Stimulated activated CD4-positive, alpha-beta T cell treated with anti-CD3 and anti-CD28 coated beads, Interleukin-15, amount 100 ng/mL, for 24 hours (primary cell): ENCODE measurements at regions not wholly inside any gene's neighbourhood (a gene's known extent, or its start where the extent isn't known, plus 50 kb on each side); places are given as distances from the start of the nearest gene placed in this dataset.
"Not testable (repeated sequence)": the region's sequence is repeated elsewhere in the genome, so short reads cannot be mapped to it uniquely, and the experiment has no call there.

Source experiments
- DNase-seq: peaks from one replicate; pipeline ENCODE4 v3.0.0-alpha.2; 2020

DNA sequence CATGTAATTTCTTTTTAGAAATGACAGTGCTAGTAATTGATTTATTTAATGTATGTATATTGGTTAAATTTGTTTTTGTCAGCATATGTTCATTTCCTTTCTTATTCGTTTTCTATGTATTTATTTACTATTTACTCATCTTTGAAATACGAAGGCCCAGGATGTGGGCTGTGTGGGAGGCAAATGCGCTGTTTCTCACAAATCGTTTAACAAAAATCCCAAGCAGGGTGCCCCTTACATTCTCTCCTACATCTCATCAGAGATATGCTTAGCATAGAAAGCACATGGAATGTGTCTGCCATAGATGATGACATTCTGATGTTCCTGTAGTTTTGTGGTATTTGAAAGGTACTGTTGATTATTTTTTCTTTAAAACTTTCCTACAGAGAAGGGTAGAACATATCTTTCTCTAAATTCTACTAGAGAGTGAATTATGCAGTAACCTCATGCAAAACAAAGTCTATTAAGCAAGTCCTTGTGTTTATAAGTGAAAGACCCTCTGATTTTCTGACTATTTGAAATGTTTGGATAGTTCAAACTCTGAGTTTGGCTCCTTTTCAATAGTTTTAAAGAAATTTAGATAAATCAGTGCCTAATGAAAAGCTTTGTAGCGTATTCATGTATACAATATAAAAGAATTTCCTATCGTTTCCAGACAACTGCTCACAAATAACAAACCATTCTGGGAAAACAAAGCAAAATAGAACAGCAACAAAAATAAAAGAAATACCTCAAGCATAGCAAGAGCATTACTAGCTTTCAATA, 111.1 kb upstream of the VGLL3 start:
- DNase-seq: no peak

DNA sequence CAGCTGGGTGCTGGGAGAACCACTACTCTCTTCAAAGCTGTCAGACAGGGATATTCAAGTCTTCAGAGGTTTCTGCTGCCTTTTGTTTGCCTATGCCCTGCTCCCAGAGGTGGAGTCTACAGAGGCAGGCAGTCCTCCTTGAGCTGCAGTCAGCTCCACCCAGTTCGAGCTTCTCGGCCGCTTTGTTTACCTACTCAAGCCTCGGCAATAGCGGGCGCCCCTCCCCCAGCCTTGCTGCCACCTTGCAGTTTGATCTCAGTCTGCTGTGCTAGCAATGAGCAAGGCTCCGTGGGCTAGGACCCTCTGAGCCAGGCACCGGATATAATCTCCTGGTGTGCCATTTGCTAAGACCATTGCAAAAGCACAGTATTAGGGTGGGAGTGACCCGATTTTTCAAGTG, 106.8 kb upstream of the VGLL3 start:
- DNase-seq: not testable (repeated sequence)

DNA sequence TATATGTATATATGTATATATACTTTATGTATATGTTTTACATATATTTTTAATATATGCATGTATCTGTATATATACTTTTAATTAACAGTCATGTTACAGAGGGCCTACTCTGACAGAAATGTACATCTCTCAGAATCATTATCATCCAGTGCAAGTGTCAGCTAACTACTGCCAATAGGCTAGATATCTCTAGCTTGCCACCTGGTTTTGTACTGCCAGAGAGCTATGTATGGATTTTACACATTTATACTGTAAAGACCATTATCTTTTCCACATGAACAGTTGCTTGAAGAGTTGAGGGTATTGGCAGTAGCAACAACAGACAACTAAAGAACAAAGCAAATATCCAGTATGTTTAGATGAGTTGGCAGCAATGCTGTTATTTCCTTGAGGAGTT, 99.7 kb upstream of the VGLL3 start:
- no peak for DNase-seq

DNA sequence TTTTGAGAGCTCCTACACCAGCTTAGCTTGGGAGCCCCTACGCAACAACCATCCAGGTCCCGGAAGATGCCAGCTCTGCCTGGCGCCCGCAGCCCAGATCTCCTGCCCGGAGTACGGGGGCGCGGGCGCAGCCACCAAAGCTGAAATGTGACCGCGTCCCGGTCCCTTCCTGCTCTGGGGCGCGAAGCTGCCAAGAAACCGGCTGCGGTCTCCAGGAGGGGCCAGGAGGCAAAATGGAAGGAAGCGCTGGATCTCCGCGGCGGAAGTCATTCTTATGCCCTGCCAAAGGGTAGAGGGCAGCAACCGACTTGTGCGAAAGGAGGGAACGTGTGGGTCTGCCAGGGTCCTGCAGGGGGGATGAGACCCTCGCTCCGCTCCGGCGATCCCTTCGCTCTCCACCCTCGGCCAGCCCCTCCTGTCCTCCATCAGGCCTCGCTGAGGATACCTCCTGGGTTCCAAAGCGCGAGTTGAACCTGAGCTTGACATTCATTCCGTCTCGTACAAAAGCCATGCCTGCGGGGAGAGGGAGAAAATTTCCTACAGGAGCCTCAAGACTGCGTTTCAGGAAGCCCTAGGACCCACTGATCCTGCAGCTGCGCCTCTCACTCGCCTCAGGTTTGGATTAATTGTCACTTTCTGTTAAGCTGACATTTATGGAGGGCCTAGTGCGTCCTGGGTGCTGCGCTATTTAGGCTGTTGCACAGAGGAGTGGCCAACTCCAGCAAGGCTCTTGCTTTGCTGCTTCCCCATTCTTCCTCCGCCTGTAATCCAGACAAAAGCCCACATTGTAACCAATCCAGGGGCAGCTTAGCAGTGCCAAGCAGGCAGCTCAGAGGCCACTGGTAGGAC, 98.3 kb upstream of the VGLL3 start:
- peak; percentile 15 for DNase-seq

DNA sequence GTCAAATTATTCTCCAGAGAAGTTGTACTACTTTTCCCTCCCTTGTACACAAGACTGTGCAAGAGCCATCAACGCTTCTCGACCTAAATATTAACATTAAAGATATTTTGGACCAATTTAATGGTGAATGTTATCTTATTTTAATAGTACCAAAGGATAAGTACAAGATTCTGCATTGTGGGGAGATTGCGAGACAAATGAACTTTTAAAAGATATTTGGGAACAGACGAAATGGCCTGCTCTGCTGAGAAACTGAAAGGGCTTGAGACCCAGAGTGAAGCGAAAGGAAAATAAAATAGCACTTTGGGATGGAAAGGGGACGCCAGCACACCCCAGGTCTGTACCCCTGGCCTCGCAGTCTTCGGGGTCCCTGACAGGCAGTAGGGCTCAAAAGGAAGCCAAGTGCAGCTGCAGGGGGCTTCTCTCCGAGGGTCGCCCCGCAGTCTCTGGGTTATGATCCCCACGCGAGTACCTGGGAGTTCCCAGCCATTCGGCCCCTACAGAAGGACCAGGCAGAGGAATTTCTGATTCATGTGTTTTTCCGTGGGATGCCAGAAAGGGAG, 97.6 kb upstream of the VGLL3 start:
- no peak for DNase-seq

DNA sequence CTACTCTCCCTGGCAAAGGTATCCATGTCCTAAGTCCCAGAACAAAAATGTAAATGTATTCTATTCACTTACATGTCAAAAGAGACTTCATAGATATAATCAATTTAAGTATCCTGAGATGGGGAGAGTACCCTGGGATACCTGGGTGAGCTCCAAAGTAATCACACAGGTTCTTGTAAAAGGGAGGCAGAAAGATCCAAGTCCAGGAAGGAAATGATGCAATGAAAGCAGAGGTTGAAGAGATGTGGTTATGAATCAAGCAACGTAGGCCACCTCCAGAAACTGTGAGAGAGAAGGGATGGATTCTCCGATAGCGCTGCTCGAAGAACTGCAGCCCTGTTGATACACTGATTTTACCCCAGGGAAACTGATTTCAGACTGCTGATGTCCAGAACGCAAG, 93.9 kb upstream of the VGLL3 start:
- no peak for DNase-seq

DNA sequence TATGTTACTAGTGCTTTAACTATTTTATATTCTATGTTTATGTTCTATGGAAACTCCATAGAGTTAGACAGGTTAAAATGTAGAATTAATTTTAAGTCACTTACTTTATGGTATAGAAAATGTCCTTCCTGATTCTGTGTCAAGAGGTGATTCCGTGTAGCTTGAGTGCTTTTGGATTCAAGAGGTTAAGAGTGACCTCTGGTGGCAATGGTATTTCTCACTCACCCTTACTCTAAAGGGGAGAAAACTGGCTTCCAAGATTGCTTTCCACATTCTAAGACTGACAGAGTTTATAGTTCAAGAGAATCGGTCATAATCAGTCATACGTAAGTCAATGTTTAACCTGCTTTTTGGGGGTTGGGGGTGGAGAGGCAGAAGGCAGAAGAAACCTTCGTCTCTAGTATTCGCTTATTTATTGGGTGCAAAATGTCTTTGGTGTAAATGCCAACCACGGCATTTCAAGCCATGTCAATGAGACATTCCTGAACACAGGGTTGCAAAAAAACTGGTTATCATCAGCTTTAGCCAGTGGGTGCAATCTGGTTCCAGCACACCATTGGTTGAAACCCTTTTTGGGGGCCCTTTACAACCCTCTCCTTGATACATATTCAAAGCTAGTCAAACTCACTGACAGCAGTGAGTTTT, 92.0 kb upstream of the VGLL3 start:
- DNase-seq: no peak

DNA sequence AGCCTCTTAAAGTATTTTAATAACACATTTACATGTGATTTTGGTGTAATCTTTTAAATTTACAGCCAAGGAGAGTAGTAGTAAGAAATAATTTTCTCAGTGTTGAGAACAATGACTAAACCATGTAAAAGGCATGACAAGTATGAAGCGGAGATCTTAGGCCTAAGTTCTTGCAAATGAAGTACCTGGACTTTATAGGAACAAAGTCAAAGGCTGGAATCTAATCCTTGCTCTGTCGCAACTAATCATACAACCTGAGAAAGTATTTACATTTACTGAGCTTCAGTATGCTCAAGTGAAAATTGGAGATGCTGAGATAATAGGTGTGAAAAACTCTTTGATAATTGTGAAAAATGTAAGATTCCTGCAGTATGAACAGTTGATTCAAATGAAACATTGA, 86.4 kb upstream of the VGLL3 start:
- DNase-seq: no peak

DNA sequence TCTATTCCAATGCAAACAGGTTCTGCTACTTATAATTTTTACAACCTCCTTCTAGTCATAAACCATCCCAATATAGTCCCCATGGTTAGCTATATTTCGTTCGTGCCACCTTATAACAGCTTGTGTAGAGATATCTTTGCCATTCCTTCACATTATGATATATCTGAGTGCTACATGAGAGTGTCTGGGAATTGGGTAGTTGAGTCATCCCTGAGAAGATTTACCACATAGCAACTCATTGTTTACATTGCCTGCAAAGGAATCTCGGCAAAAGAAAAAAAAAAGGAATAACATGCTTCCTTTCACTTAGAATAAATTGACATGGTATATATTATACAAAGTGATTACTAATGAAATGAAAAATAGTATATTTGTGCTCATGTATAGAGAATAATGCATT, 86.0 kb upstream of the VGLL3 start:
- DNase-seq: no peak

DNA sequence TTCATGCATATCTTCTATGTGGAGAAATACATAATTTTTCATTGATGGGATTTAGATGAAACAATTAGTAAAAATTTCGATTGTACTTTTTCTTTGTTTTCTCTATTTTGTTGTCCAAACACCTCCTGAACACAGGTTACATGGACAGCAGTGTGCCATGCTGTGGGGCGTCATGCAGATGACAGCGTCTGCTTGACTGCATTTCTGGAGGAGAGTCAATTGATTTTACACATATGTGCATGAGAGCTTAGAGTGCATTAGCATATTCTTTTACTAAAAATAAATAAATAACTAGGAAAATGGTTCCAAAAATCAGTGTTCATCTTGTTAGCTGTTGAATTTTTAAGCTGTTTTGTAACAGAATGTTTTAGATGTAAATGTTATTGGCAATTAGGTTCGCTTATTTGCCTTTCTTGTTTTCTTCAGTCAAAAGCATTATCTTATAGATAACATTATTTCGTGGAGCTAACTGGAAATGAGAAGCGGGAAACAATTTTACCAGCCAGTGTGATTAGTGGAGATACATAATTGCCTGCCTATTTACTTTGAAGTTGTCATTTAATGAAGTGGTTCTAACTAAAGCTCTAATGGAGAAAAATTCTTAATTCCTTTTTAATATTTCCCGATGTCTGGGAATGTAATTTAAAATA, 82.7 kb upstream of the VGLL3 start:
- DNase-seq: no peak

DNA sequence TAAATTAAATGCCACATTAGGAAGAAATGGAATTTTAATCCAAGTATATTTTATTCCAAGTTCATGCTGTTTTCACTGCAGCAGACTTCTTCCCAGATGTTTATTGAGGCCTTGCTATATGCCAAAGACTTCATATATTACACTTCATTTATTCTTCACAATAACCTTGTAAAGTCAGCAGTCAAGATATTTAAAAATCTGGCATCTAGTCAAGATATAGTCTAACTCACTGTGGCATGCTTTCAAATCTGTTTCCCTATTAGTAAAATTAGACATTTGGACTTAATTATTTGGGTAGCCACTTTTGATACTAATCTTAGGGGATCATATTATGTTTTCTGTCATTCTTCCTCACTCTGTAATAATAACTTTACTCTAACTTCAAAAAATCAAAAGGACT, 81.5 kb upstream of the VGLL3 start:
- no peak for DNase-seq

DNA sequence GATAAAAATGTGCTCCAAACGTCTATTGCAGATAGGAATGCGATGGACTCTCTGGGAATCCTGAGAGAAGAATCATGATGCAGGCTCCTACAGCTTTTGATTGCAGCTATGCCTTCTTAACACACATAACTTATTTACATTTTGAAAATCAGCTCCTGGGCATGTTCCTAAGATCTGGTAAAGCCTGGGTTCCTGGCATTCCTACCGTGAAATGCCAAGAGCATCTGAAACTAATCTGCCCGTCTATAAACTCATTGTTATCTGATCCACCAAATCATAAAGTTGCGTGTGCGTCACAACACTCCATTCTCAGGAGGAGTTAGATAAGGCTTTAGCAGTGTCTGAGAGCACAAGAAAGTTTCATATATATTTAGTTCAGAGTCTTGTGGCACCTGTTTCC, 79.0 kb upstream of the VGLL3 start:
- no peak for DNase-seq

DNA sequence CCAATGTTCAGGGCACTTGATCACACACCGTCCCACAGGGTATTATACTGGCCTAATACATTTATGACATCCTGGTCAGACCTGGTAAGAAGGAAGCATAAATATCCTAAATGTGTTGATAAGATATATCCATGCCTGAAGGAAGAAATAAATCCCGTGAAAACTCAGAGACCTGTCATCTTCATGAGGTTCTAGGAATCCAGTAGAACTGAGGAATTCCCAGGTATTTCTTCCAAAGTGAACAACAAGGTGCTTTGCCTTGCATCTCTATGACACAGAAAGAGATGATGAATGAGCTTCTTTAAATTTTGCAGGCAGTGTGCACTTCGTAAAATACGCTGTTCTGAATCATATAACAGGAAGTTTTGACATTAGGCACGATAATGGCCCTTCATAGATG, 78.1 kb upstream of the VGLL3 start:
- no peak for DNase-seq

DNA sequence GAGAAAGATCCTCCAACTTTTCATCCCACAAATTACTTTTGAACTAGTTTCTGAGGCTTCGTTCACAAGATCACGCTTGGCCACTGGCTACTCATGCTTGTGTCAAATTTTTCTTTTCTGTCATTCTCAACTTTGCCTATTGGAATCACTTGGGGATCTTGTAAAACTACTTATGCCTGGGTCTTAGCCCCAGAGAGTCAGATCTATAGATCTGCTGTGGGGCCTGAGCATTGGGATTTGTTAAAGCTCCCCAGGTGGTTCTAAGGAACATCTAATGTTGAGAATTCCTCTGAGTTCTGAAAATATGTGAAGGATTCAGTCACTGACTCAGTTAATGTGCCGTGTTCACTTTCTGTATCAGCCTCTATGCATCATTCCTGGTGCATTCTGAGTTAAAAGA, 71.7 kb upstream of the VGLL3 start:
- no peak for DNase-seq

DNA sequence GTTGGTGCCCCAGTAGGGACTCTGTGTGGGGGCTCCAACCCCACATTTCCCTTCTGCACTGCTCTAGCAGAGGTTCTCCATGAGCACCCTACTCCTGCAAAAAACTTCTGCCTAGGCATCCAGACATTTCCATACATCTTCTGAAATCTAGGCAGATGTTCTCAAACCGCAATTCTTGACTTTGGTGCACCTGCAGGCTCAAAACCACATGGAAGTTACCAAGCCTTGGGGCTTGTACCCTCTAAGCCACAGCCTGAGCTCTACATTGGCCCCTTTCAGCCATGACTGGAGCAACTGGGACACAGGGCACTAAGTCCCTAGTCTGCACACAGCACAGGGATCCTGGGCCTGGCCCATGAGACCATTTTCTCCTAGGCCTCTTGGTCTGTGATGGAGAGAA, 66.5 kb upstream of the VGLL3 start:
- no peak for DNase-seq

DNA sequence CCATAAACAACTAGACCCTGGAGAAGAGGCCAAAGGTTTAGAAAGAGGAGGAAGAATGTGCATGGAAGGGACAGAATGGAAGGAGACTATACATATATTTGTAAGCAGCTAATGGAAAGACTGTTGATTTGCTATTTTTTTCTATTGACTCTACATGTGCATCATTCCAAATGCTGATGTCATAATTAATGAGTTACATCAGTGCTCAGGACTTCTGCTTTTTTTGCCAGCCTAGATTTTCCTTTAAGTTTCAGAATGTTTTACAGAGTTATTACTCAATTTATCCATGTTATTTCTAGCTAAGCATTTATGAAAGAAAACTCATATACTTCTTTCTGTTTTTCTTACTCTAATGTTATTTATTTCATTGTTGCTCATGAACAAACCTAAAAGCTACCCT, 62.6 kb upstream of the VGLL3 start:
- no peak for DNase-seq

DNA sequence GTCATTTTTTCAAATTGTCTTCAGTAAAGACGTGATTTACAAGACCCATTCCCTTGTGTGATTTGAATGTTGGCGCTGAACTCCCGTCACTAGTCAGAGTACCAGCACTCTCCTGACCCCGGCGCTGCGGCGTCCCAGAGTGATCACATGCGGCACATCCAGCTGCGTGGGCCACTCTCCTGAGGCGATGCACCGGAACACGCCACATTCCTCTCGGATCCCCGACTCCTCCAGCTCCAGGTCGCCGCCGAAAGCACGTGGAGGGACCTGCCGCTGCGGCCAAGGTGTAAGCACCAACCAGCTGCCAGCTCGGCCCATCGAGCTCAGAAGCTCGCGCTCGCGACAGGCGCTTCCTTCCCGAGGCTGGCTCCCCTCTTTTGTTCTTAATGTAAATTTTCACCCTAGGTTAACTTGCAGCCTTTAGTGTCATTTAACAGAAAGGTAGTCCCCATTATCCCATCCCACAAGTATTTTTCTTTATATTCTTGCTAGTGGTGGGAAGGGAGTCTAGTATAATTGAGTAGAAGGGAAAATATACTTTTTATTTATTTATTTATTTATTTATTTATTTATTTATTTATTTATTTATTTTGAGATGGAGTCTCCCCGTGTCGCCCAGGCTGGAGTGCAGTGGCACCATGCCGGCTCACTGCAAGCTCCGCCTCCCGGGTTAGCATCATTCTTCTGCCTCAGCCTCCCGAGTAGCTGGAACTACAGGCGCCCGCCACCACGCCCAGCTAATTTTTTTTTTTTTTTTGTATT, 61.7 kb upstream of the VGLL3 start:
- no peak for DNase-seq

DNA sequence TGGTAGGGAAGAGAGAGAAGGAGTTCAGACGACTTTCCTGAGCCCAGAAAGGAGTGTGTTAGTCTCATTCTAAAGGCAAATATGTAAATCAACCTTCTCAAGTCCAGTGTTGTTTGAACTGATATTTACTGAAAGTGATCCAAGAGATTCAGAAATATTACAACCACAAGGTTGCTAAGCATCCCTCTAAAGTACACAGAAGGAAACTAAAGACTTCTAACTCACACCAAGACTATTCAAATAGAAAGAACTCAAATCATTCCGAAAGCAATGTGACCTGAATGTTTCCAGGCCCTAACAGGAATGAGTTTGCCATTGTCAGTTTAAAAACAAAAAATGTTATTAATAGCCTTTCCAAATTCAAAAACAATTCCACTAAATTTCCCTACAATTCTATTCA, 56.9 kb upstream of the VGLL3 start:
- no peak for DNase-seq

DNA sequence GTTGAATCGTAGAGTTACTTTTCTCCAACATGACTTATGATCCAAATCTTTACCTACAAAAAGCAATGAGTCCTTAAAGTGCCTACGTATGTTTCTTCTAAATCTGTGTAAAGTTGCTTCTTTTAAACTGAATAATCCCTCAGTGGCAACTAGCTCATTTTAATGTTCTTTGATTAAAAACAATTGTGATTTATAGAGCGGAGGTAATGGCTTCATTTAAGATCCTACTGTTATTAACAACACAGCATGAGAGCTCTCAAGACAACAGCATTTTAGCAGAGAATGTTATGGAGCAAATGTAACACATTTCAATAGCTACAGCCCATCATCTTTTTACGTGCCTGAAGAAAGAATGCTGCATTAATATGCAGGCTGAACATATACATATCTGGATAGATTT, 55.3 kb upstream of the VGLL3 start:
- no peak for DNase-seq

DNA sequence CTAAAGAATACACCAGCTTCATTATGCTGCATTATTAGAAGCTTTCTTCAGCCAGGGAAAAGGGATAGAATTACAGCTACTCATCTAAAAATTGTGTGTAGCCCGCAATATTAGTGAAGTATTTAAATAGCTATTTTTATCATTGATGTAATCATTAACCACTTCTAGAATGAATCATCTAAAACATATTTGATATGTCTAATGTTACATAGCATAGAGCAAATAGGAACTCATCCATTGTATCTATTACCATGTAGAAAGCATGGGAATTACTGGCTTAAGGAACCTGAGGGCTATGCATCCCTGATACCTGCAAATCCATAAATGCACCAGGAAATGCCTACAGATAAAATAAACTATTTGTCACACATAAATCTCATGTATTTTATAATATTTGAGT, 54.5 kb upstream of the VGLL3 start:
- DNase-seq: no peak

DNA sequence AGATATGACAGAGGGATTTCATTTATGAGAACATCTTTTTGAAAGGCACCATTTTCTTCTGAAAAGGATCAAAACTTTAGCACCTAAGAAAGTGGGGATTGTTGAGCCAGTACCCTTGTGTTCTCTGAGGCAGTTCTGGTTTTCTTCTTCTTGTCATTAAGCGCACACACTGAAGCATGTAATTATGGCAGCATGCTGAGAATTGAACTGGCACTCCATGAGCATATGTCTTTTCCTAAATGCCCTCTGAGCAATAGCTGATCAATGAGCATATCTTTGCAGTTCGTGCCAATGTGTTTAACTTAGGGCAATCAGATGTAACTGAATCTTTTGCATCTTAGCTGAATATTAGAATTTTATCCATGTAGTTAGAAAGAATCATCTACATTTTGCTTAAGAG, 53.9 kb upstream of the VGLL3 start:
- no peak for DNase-seq

DNA sequence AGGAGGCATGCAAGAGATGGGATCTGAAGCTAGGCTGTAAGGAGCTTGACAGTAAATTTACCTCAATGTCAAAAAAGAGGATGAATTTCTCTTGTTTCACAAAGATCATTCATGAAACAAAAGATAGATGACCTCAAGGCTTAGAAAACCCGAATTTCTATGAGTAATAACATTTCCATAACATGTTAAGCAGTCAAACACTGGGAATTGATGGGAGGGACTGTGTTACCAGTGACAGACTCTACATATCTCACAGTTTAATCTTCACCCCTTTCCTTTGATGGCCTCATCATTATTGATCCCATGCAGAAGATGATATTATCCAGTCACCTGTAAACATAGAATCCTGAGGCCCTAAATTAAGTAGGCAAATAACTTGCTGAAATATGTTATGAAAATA, 53.5 kb upstream of the VGLL3 start:
- no peak for DNase-seq
